NCI-H2171 treated with DMSO at 0.1 percent for 48 hours (cell line): ENCODE measurements at regions not wholly inside any gene's neighbourhood (a gene's known extent, or its start where the extent isn't known, plus 50 kb on each side); places are given as distances from the start of the nearest gene placed in this dataset.
"Not testable (repeated sequence)": the region's sequence is repeated elsewhere in the genome, so short reads cannot be mapped to it uniquely, and the experiment has no call there.

Experiments used
- DNase-seq: peaks from one replicate; lab custom pipeline; 2025; lab: John Stamatoyannopoulos, UW

- DNase-seq: not testable (repeated sequence)
These were observed 160.2 kb downstream of the LAT start for GRCh38 chr16:29145086-29145485.

- DNase-seq: not testable (repeated sequence)
These were observed 159.8 kb downstream of the LAT start for GRCh38 chr16:29144669-29145062.

- DNase-seq: not testable (repeated sequence)
These were observed 159.2 kb downstream of the LAT start for GRCh38 chr16:29143739-29144668.

DNA sequence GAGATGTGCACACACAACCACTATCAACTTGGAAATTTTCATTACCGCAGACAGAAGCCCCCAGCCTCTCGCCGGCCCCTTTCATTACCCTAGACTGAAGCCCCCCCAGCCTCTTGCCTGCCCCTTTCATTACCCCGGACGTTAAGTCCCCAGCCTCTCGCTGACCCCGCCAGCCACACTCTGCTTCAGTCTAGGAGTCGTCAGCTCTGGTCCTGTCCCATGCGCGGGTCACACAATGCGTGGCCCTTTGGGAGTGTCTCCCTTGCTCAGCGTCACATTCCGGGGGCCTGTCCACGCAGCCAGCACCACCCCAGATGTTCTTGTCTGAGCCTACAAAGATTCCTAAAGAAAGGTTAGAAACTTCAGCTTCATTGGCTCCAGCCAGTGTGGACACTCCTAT is 157.7 kb downstream of the LAT start:
- DNase-seq: not testable (repeated sequence)

- no peak for DNase-seq
These were observed 156.9 kb downstream of the LAT start for GRCh38 chr16:29141586-29142324.

DNA sequence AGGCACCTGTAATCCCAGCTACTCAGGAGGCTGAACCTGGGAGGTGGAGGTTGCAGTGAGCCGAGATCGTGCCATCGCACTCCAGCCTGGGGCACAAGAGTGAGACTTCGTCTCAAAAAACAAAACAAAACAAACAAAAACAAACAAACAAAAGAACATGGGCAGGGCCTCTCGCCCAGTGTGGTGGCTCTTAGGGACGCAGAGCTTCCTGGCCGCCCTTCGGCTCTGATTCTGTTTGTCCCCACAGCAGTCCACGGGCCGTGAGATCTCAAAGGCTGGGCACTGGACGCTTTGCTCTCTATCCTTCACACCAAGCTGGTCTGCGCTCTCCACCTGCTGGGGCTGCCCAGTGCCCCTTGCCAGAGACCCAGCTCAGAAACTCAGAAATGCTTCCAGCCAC is 156.3 kb downstream of the LAT start:
- not testable (repeated sequence) for DNase-seq

GRCh38 chr16:29139901-29140855 is 155.3 kb downstream of the LAT start:
- DNase-seq: not testable (repeated sequence)

DNA sequence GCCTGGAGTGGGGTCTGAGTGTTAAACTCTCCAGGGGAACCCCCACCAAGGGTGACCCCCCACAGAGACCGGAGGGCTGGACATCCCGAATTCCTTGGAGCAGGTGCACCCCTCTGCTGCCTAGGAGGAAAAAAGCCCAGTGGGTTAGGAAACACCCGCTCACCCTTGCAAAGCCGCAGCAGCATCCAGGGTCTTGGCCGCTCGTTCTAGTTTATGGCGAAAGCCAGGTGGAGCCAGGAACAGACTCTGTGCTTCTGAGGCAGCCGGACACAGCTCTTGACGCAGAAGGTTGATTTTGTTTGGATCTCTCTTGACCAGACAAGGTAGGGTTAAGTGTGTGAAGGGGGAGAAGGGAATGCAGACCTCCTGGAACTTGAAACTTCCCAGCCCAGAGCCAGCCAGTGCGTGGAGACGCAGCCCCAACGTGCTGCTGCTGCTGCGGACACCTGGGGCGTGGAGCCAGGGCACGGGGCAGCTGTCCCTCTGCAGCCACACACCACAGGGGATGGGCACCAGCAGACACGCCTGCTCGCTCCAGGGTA is 154.5 kb downstream of the LAT start:
- no peak for DNase-seq

- not testable (repeated sequence) for DNase-seq
These were observed 153.8 kb downstream of the LAT start for GRCh38 chr16:29138698-29139097.

GRCh38 chr16:29137894-29138662 is 153.2 kb downstream of the LAT start:
- not testable (repeated sequence) for DNase-seq

GRCh38 chr16:29137461-29137860 is 152.6 kb downstream of the LAT start:
- not testable (repeated sequence) for DNase-seq

DNA sequence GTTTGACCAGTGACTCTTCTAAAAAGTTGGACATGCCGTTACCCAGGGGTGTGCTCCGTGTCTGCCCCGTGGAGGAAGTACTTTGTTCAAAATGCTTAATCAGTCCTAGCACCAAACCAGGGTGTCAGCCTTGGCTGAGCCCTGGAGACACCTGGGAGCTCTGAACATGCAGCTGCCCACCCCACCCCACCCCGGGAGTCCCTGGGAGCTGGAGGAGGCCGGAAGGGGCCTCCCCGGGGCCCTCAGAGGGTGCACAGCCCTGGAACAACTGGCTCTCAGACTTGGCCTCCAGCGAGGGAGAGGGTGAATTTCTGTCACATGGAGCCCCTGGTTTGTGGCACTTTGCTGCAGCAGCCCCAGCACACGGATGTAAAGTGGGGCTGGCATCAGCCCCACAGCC is 152.1 kb downstream of the LAT start:
- DNase-seq: not testable (repeated sequence)

GRCh38 chr16:29136046-29136696 is 151.3 kb downstream of the LAT start:
- DNase-seq: not testable (repeated sequence)

DNA sequence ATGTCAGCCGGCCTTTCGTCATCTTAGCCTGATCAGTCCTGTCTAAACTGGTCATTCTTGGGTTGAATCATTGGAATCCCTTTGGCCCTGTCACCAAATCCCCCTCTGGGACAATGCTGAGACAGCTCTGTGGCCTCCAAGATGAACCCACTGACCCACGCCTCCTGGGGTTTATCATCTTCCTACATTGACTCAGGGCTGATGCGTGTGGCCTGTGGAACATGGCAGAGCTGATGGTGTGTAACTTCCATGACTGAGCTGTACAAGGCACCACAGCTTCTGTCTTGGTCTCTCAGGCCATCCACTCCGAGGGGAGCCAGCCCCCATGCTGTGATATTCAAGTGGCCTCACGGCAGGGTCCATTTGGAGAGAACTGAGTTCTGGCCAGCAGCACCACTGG is 150.2 kb downstream of the LAT start:
- not testable (repeated sequence) for DNase-seq

- not testable (repeated sequence) for DNase-seq
These were observed 149.0 kb downstream of the LAT start for GRCh38 chr16:29133681-29134430.

GRCh38 chr16:29132869-29133268 is 148.0 kb downstream of the LAT start:
- DNase-seq: not testable (repeated sequence)

GRCh38 chr16:29132444-29132843 is 147.6 kb downstream of the LAT start:
- DNase-seq: not testable (repeated sequence)

- DNase-seq: not testable (repeated sequence)
These were observed 146.3 kb downstream of the LAT start for GRCh38 chr16:29130901-29131851.
